ENCODE measurements at regions not wholly inside any gene's neighbourhood (a gene's known extent, or its start where the extent isn't known, plus 50 kb on each side); places are given as distances from the start of the nearest gene placed in this dataset.

GRCh38 chr9:86860006-86860405, 87.3 kb downstream of the GAS1 start:
- no peak overlapping the region for H3K4me2 ChIP-seq (ENCODE audit: low read length)
- H2AFZ ChIP-seq (ENCODE audit: low read depth, low read length) = no peak overlapping the region
- no peak overlapping the region for H3K4me3 ChIP-seq (ENCODE audit: insufficient read depth, low read depth, low read length)
- H3K36me3 ChIP-seq (ENCODE audit: insufficient read depth, low read length) = no peaks in the 10 kb centered on the region
- H3K4me1 ChIP-seq (ENCODE audit: insufficient read depth, low read length) = no peaks in the 10 kb centered on the region
- Mint-ChIP-seq H3K4me3 (ENCODE audit: unreplicated experiment) (no peak overlapping the region), H3K27ac (ENCODE audit: unreplicated experiment) (no peak overlapping the region), H3K36me3 (ENCODE audit: low read depth, unreplicated experiment) (no peaks in the 10 kb centered on the region), H3K9me3 (ENCODE audit: unreplicated experiment) (no peaks in the 10 kb centered on the region), H3K27me3 (ENCODE audit: low read depth, unreplicated experiment) (peaks cover 12% of the 10 kb centered on the region), H3K4me1 (ENCODE audit: low read depth, unreplicated experiment) (peaks cover 6% of the 10 kb centered on the region)
- no peak for DNase-seq (ENCODE audit: low read depth)
- H3K9me3 ChIP-seq (ENCODE audit: insufficient read depth, low read depth, low read length) = no peaks in the 10 kb centered on the region
- H4K20me1 ChIP-seq (ENCODE audit: insufficient read depth, low read length) = no peaks in the 10 kb centered on the region
- no peak for TF ChIP-seq CTCF (IDR thresholded peaks at IDR 0.05; ENCODE audit: insufficient read depth, low read depth, low read length)
- no peak for TF ChIP-seq EZH2 (IDR thresholded peaks at IDR 0.05; ENCODE audit: insufficient read depth, low read length)
- no peak for FAIRE-seq
- no peak overlapping the region for H3K27ac ChIP-seq (ENCODE audit: low read depth, low read length)
- no peak overlapping the region for H3K9ac ChIP-seq (ENCODE audit: low read length)
- H3K79me2 ChIP-seq (ENCODE audit: insufficient read depth, low read length) = no peaks in the 10 kb centered on the region
- H3K27me3 ChIP-seq (ENCODE audit: insufficient read depth, low read length) = peaks cover 2% of the 10 kb centered on the region

GRCh38 chr9:86859056-86859455, 88.2 kb downstream of the GAS1 start:
- TF ChIP-seq EZH2 (IDR thresholded peaks at IDR 0.05; ENCODE audit: insufficient read depth, low read length) = no peak
- no peak for TF ChIP-seq CTCF (IDR thresholded peaks at IDR 0.05; ENCODE audit: insufficient read depth, low read depth, low read length)
- Histone ChIP-seq H3K27me3 (ENCODE audit: insufficient read depth, low read length) (peaks cover 2% of the 10 kb centered on the region), H2AFZ (ENCODE audit: low read depth, low read length) (no peak overlapping the region), H3K4me3 (ENCODE audit: insufficient read depth, low read depth, low read length) (no peak overlapping the region), H3K4me2 (ENCODE audit: low read length) (no peak overlapping the region), H3K9me3 (ENCODE audit: insufficient read depth, low read depth, low read length) (no peaks in the 10 kb centered on the region), H3K27ac (ENCODE audit: low read depth, low read length) (no peak overlapping the region), H3K4me1 (ENCODE audit: insufficient read depth, low read length) (no peaks in the 10 kb centered on the region), H4K20me1 (ENCODE audit: insufficient read depth, low read length) (no peaks in the 10 kb centered on the region), H3K79me2 (ENCODE audit: insufficient read depth, low read length) (no peaks in the 10 kb centered on the region), H3K9ac (ENCODE audit: low read length) (no peak overlapping the region), H3K36me3 (ENCODE audit: insufficient read depth, low read length) (no peaks in the 10 kb centered on the region)
- Mint-ChIP-seq H3K9me3 (ENCODE audit: unreplicated experiment) (no peaks in the 10 kb centered on the region), H3K27ac (ENCODE audit: unreplicated experiment) (no peak overlapping the region), H3K36me3 (ENCODE audit: low read depth, unreplicated experiment) (no peaks in the 10 kb centered on the region), H3K27me3 (ENCODE audit: low read depth, unreplicated experiment) (peaks cover 12% of the 10 kb centered on the region), H3K4me1 (ENCODE audit: low read depth, unreplicated experiment) (peaks cover 7% of the 10 kb centered on the region), H3K4me3 (ENCODE audit: unreplicated experiment) (no peak overlapping the region)
- DNase-seq (ENCODE audit: low read depth) (no peak), FAIRE-seq (no peak)

GRCh38 chr9:86858009-86858408, 89.3 kb downstream of the GAS1 start:
- DNase-seq (ENCODE audit: low read depth) (no peak), FAIRE-seq (no peak)
- H3K4me2 ChIP-seq (ENCODE audit: low read length) = no peak overlapping the region
- H3K9ac ChIP-seq (ENCODE audit: low read length) = no peak overlapping the region
- Mint-ChIP-seq H3K4me1 (ENCODE audit: low read depth, unreplicated experiment) (peaks cover 7% of the 10 kb centered on the region), H3K4me3 (ENCODE audit: unreplicated experiment) (no peak overlapping the region), H3K9me3 (ENCODE audit: unreplicated experiment) (no peaks in the 10 kb centered on the region), H3K36me3 (ENCODE audit: low read depth, unreplicated experiment) (no peaks in the 10 kb centered on the region), H3K27me3 (ENCODE audit: low read depth, unreplicated experiment) (peaks cover 12% of the 10 kb centered on the region), H3K27ac (ENCODE audit: unreplicated experiment) (no peak overlapping the region)
- TF ChIP-seq EZH2 (IDR thresholded peaks at IDR 0.05; ENCODE audit: insufficient read depth, low read length) (no peak), CTCF (IDR thresholded peaks at IDR 0.05; ENCODE audit: insufficient read depth, low read depth, low read length) (no peak)
- H3K9me3 ChIP-seq (ENCODE audit: insufficient read depth, low read depth, low read length) = no peaks in the 10 kb centered on the region
- H3K4me3 ChIP-seq (ENCODE audit: insufficient read depth, low read depth, low read length) = no peak overlapping the region
- H3K4me1 ChIP-seq (ENCODE audit: insufficient read depth, low read length) = no peaks in the 10 kb centered on the region
- no peaks in the 10 kb centered on the region for H4K20me1 ChIP-seq (ENCODE audit: insufficient read depth, low read length)
- H3K27ac ChIP-seq (ENCODE audit: low read depth, low read length) = no peak overlapping the region
- no peaks in the 10 kb centered on the region for H3K79me2 ChIP-seq (ENCODE audit: insufficient read depth, low read length)
- no peak overlapping the region for H2AFZ ChIP-seq (ENCODE audit: low read depth, low read length)
- no peaks in the 10 kb centered on the region for H3K36me3 ChIP-seq (ENCODE audit: insufficient read depth, low read length)
- H3K27me3 ChIP-seq (ENCODE audit: insufficient read depth, low read length) = peaks cover 2% of the 10 kb centered on the region

Data from astrocyte (in vitro differentiated cells and primary cell).